ENCODE measurements at regions not wholly inside any gene's neighbourhood (a gene's known extent, or its start where the extent isn't known, plus 50 kb on each side); places are given as distances from the start of the nearest gene placed in this dataset.

DNA sequence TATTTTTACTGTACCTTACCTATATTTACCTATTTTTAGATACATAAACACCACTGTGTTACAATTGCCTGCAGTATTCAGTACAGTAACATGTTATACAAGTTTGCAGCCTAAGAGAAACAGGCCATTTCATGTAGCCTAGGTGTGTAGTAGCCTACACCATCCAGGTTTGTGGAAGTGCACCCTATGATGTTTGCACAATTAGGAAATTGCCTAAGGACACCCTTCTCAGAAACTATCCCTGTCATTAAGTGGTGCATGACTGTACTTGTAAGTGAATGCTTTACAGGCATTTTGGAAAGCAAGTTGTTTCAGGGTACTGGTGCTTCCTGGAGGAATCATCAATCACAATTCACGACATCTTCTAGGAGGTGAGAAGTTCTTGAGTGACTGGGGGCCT, 991.8 kb upstream of the SLIT2 start:
- Histone ChIP-seq H3K79me2 (ENCODE audit: insufficient read depth) (no peaks in the 10 kb centered on the region), H3K9me3 (0 out of 2 replicates have a peak, but pooled peaks cover 4% of the 10 kb centered on the region), H3K4me2 (no peak overlapping the region), H3K27ac (ENCODE audit: low read depth in 2 of 2, low read length in 1 of 2) (no peak overlapping the region), H3K4me1 (ENCODE audit: control insufficient read depth in 1 of 2, insufficient read depth in 2 of 2, low read depth in 1 of 2, low read length in 1 of 2) (peaks cover 0 to 2% of the 10 kb centered on the region in 2 experiments; a peak in 2 of 4 replicates), H4K20me1 (ENCODE audit: insufficient read depth) (no peaks in the 10 kb centered on the region), H3K27me3 (ENCODE audit: insufficient read depth) (no peaks in the 10 kb centered on the region), H2AFZ (ENCODE audit: low read depth) (no peak overlapping the region), H3K36me3 (replicated peaks in 1 of 2; ENCODE audit: control insufficient read depth in 1 of 2, insufficient read depth in 2 of 2, low read length in 1 of 2) (no peaks in the 10 kb centered on the region), H3F3A (replicated peaks; ENCODE audit: insufficient read depth) (no peaks in the 10 kb centered on the region), H3K9me2 (no peaks in the 10 kb centered on the region), H3K9ac (no peak overlapping the region), H3K4me3 (ENCODE audit: low read depth in 2 of 2, low read length in 1 of 2) (no peak overlapping the region)
- ChIA-PET CTCF (no interaction called here), POLR2A (no interaction called here)
- TF ChIP-seq, protein P1, sequence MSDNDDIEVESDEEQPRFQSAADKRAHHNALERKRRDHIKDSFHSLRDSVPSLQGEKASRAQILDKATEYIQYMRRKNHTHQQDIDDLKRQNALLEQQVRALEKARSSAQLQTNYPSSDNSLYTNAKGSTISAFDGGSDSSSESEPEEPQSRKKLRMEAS (IDR thresholded peaks at IDR 0.05; ENCODE audit: low read depth), result no peak
- no peak for TF ChIP-seq CHD2 (IDR thresholded peaks at IDR 0.05; ENCODE audit: low read length, partially characterized antibody)
- TF ChIP-seq, protein P2, sequence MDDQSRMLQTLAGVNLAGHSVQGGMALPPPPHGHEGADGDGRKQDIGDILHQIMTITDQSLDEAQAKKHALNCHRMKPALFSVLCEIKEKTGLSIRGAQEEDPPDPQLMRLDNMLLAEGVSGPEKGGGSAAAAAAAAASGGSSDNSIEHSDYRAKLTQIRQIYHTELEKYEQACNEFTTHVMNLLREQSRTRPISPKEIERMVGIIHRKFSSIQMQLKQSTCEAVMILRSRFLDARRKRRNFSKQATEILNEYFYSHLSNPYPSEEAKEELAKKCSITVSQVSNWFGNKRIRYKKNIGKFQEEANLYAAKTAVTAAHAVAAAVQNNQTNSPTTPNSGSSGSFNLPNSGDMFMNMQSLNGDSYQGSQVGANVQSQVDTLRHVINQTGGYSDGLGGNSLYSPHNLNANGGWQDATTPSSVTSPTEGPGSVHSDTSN (IDR thresholded peaks at IDR 0.05), result no peak
- no peak for TF ChIP-seq RCOR1 (IDR thresholded peaks at IDR 0.05; ENCODE audit: low read length)
- TF ChIP-seq FOXJ3 (CRISPR knock-in tag; IDR thresholded peaks at IDR 0.05), result no peak
- TF ChIP-seq, protein P3, sequence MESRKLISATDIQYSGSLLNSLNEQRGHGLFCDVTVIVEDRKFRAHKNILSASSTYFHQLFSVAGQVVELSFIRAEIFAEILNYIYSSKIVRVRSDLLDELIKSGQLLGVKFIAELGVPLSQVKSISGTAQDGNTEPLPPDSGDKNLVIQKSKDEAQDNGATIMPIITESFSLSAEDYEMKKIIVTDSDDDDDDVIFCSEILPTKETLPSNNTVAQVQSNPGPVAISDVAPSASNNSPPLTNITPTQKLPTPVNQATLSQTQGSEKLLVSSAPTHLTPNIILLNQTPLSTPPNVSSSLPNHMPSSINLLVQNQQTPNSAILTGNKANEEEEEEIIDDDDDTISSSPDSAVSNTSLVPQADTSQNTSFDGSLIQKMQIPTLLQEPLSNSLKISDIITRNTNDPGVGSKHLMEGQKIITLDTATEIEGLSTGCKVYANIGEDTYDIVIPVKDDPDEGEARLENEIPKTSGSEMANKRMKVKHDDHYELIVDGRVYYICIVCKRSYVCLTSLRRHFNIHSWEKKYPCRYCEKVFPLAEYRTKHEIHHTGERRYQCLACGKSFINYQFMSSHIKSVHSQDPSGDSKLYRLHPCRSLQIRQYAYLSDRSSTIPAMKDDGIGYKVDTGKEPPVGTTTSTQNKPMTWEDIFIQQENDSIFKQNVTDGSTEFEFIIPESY (IDR thresholded peaks at IDR 0.05; ENCODE audit: borderline replicate concordance, low read depth), result no peak
- TF ChIP-seq RXRA (IDR thresholded peaks at IDR 0.05; ENCODE audit: borderline replicate concordance, low read depth), result no peak
- no peak for TF ChIP-seq POLR2AphosphoS5 (IDR thresholded peaks at IDR 0.05; ENCODE audit: low read depth, low read length)
- TF ChIP-seq MXI1 (IDR thresholded peaks at IDR 0.05; ENCODE audit: low read depth, low read length), result no peak
- TF ChIP-seq FOXM1 (IDR thresholded peaks at IDR 0.05; ENCODE audit: low read depth), result no peak
- TF ChIP-seq, protein P4, sequence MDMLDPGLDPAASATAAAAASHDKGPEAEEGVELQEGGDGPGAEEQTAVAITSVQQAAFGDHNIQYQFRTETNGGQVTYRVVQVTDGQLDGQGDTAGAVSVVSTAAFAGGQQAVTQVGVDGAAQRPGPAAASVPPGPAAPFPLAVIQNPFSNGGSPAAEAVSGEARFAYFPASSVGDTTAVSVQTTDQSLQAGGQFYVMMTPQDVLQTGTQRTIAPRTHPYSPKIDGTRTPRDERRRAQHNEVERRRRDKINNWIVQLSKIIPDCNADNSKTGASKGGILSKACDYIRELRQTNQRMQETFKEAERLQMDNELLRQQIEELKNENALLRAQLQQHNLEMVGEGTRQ (IDR thresholded peaks at IDR 0.05; ENCODE audit: borderline replicate concordance, low read depth, low read length), result no peak
- TF ChIP-seq, protein P5, sequence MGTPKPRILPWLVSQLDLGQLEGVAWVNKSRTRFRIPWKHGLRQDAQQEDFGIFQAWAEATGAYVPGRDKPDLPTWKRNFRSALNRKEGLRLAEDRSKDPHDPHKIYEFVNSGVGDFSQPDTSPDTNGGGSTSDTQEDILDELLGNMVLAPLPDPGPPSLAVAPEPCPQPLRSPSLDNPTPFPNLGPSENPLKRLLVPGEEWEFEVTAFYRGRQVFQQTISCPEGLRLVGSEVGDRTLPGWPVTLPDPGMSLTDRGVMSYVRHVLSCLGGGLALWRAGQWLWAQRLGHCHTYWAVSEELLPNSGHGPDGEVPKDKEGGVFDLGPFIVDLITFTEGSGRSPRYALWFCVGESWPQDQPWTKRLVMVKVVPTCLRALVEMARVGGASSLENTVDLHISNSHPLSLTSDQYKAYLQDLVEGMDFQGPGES (IDR thresholded peaks at IDR 0.05; ENCODE audit: low read depth, low read length), result no peak
- TF ChIP-seq GABPA (IDR thresholded peaks at IDR 0.05; ENCODE audit: low read depth), result no peak
- no peak for TF ChIP-seq TAF1 (IDR thresholded peaks at IDR 0.05; ENCODE audit: borderline replicate concordance, low read depth, low read length)
- TF ChIP-seq, protein P6, sequence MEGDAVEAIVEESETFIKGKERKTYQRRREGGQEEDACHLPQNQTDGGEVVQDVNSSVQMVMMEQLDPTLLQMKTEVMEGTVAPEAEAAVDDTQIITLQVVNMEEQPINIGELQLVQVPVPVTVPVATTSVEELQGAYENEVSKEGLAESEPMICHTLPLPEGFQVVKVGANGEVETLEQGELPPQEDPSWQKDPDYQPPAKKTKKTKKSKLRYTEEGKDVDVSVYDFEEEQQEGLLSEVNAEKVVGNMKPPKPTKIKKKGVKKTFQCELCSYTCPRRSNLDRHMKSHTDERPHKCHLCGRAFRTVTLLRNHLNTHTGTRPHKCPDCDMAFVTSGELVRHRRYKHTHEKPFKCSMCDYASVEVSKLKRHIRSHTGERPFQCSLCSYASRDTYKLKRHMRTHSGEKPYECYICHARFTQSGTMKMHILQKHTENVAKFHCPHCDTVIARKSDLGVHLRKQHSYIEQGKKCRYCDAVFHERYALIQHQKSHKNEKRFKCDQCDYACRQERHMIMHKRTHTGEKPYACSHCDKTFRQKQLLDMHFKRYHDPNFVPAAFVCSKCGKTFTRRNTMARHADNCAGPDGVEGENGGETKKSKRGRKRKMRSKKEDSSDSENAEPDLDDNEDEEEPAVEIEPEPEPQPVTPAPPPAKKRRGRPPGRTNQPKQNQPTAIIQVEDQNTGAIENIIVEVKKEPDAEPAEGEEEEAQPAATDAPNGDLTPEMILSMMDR (IDR thresholded peaks at IDR 0.05), result no peak
- TF ChIP-seq, protein P7, sequence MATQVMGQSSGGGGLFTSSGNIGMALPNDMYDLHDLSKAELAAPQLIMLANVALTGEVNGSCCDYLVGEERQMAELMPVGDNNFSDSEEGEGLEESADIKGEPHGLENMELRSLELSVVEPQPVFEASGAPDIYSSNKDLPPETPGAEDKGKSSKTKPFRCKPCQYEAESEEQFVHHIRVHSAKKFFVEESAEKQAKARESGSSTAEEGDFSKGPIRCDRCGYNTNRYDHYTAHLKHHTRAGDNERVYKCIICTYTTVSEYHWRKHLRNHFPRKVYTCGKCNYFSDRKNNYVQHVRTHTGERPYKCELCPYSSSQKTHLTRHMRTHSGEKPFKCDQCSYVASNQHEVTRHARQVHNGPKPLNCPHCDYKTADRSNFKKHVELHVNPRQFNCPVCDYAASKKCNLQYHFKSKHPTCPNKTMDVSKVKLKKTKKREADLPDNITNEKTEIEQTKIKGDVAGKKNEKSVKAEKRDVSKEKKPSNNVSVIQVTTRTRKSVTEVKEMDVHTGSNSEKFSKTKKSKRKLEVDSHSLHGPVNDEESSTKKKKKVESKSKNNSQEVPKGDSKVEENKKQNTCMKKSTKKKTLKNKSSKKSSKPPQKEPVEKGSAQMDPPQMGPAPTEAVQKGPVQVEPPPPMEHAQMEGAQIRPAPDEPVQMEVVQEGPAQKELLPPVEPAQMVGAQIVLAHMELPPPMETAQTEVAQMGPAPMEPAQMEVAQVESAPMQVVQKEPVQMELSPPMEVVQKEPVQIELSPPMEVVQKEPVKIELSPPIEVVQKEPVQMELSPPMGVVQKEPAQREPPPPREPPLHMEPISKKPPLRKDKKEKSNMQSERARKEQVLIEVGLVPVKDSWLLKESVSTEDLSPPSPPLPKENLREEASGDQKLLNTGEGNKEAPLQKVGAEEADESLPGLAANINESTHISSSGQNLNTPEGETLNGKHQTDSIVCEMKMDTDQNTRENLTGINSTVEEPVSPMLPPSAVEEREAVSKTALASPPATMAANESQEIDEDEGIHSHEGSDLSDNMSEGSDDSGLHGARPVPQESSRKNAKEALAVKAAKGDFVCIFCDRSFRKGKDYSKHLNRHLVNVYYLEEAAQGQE (IDR thresholded peaks at IDR 0.05; ENCODE audit: low read depth, low read length), result no peak
- TF ChIP-seq SIN3A (IDR thresholded peaks at IDR 0.05; ENCODE audit: borderline replicate concordance, low read depth, low read length), result no peak
- TF ChIP-seq TEAD4 (IDR thresholded peaks at IDR 0.05; ENCODE audit: borderline replicate concordance, insufficient read depth), result no peak
- no peak for TF ChIP-seq NFIC (IDR thresholded peaks at IDR 0.05; ENCODE audit: borderline replicate concordance)
- no peak for DNase-seq
- WGBS (ENCODE audit: low lambda C conversion rate), result 67% methylated on average over 1 of the region's 1 CpG

All from SK-N-SH (cell line).